ENCODE measurements at regions not wholly inside any gene's neighbourhood (a gene's known extent, or its start where the extent isn't known, plus 50 kb on each side); places are given as distances from the start of the nearest gene placed in this dataset.

DNA sequence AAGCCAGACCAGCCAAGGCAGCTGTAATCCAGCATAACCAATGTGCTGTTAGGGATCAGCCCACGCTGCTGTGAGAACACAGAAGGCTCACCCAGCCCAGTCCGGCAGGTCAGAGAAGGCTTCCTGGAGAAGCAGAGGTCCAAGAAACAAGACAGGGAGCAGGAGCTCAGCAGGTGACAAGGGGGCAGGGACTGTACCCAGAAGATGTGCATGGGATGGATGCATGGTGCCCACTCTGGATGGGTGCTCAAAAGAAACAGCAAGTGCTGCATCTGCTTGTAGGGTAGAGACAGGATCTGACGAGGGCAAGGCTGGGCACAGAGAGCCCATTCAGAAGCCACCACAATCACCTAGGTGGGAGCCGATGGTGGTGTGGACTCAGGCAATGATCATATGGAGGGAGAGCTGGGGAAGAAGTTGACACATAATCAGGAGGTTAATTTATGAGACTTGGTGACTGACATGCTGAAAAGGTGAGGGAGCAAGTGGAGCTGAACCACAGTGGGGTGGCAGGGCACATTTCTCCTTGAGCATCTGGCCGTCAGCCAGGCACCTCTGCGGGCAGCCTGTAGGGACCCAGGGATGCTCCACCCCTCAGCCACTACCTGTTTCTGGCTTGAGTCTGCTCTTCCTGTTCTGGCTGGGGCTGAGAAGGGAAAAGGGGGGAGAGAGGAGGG lies 102.3 kb upstream of the DRD2 start:
- peaks cover 2% of the 10 kb centered on the region for H3K27me3 Mint-ChIP-seq
- ChIA-PET CTCF (no interaction called here), POLR2A (interaction anchor here (1.4 to 2.2 kb wide), 2 partner anchors 8 to 10 kb away, joined by 4 to 7 read pairs; no protein-coding TSS in a partner anchor)
- H3K4me3 Mint-ChIP-seq: no peak overlapping the region
- H3K9me3 Mint-ChIP-seq: peaks cover 2% of the 10 kb centered on the region
- peaks cover 20% of the 10 kb centered on the region for H3K4me1 Mint-ChIP-seq
- H3K27ac Mint-ChIP-seq: peak overlapping the region; percentile 4
- H3K36me3 Mint-ChIP-seq (ENCODE audit: low read depth): peaks cover 2% of the 10 kb centered on the region
- peak; percentile 39 for DNase-seq

GRCh38 chr11:113574586-113574985 lies 99.4 kb upstream of the DRD2 start:
- H3K4me1 Mint-ChIP-seq: peaks cover 33% of the 10 kb centered on the region
- ChIA-PET CTCF (interaction anchor here (1.1 to 1.7 kb wide), 2 partner anchors 10 to 16 kb away, joined by 3 to 4 read pairs; no protein-coding TSS in a partner anchor), POLR2A (no interaction called here)
- peaks cover 2% of the 10 kb centered on the region for H3K36me3 Mint-ChIP-seq (ENCODE audit: low read depth)
- peaks cover 2% of the 10 kb centered on the region for H3K9me3 Mint-ChIP-seq
- no peak for DNase-seq
- no peak overlapping the region for H3K4me3 Mint-ChIP-seq
- no peak overlapping the region for H3K27ac Mint-ChIP-seq
- H3K27me3 Mint-ChIP-seq: peaks cover 8% of the 10 kb centered on the region

DNA sequence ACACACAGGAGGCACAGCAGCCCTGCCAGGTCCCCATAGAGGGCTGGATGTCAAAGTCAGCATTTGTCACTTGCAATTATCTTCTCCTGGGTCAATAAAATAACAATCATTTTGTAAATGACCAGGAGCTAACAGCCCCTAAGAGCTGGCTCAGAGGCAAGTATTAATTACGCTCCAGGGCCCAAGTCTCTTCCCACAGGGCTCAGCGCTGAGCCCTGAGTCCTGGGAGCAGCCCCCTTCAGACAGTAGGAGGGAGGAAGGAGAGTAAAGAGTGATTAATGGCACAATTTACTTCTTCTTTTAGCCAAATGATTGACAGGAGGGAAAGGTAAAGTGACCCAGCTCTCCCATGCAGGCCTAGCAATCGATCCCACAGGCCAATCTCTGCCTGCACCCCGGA lies 99.0 kb upstream of the DRD2 start:
- Mint-ChIP-seq H3K4me1 (peaks cover 32% of the 10 kb centered on the region), H3K4me3 (no peak overlapping the region), H3K9me3 (peaks cover 2% of the 10 kb centered on the region), H3K36me3 (ENCODE audit: low read depth) (peaks cover 2% of the 10 kb centered on the region), H3K27me3 (peaks cover 8% of the 10 kb centered on the region), H3K27ac (no peak overlapping the region)
- CTCF ChIA-PET: interaction anchor here (0.7 to 1.7 kb wide), 2 partner anchors 9 to 1765 kb away, joined by 3 read pairs; no protein-coding TSS in a partner anchor
- DNase-seq: no peak
- POLR2A ChIA-PET: no interaction called here

- Mint-ChIP-seq H3K36me3 (ENCODE audit: low read depth) (peaks cover 2% of the 10 kb centered on the region), H3K4me3 (no peak overlapping the region), H3K27ac (no peak overlapping the region), H3K9me3 (peaks cover 2% of the 10 kb centered on the region), H3K27me3 (peaks cover 10% of the 10 kb centered on the region), H3K4me1 (peaks cover 15% of the 10 kb centered on the region)
- ChIA-PET CTCF (interaction anchor here (1.2 kb wide), 1 partner anchor 157 kb away, joined by 3 read pairs; no protein-coding TSS in a partner anchor), POLR2A (no interaction called here)
- no peak for DNase-seq
Observed at GRCh38 chr11:113572136-113572735, 97.0 kb upstream of the DRD2 start.

GRCh38 chr11:113571531-113571930 lies 96.3 kb upstream of the DRD2 start:
- H3K4me1 Mint-ChIP-seq: peaks cover 12% of the 10 kb centered on the region
- ChIA-PET CTCF (interaction anchor here (1.2 kb wide), 1 partner anchor 158 kb away, joined by 3 read pairs; no protein-coding TSS in a partner anchor), POLR2A (no interaction called here)
- H3K27ac Mint-ChIP-seq: no peak overlapping the region
- no peak overlapping the region for H3K4me3 Mint-ChIP-seq
- no peak for DNase-seq
- H3K9me3 Mint-ChIP-seq: peaks cover 2% of the 10 kb centered on the region
- H3K27me3 Mint-ChIP-seq: peaks cover 12% of the 10 kb centered on the region
- H3K36me3 Mint-ChIP-seq (ENCODE audit: low read depth): peaks cover 2% of the 10 kb centered on the region

DNA sequence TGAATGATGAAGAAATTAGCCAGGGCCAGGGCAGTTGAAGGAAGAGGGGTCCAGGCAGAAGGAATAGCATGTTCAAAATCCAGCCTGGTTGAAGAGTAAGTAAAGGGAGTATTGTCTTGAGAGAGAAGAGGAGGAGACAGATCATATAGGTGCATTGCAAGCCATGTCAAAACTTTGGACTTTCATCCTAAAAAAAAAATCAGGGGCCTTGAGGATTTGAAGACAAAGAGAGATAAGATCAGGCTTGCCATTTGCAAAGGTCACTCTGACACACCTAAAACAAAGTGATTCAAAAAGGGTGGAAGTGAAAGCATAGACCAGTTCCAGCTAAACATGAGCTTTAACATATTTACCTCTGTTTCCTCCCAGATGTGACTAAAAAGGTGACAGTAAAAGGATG lies 95.7 kb upstream of the DRD2 start:
- Mint-ChIP-seq H3K9me3 (no peaks in the 10 kb centered on the region), H3K4me3 (no peak overlapping the region), H3K36me3 (ENCODE audit: low read depth) (no peaks in the 10 kb centered on the region), H3K27ac (no peak overlapping the region), H3K4me1 (peaks cover 12% of the 10 kb centered on the region), H3K27me3 (peaks cover 14% of the 10 kb centered on the region)
- ChIA-PET POLR2A (no interaction called here), CTCF (interaction anchor here (0.8 kb wide), 1 partner anchor 17 kb away, joined by 3 read pairs; no protein-coding TSS in a partner anchor)
- DNase-seq: no peak

DNA sequence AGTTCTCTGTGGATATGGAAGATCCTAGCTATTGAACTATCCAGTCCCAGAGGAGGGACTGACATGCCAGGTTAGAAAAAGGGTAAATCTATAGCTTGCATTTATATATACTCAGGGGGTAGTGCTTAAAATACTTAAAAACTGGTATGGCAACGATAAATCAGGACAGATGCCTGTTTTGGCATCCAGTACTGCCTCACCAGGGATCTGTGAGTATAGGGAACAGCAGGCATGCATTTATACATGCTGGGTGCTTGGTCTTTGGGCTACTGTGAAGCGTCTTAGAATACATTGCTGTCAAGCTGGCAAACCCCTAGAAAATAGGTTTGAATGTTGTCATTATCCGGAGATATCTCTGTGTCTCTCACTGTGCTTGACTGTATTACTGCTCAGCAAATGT lies 94.2 kb upstream of the DRD2 start:
- H3K27me3 Mint-ChIP-seq: peaks cover 18% of the 10 kb centered on the region
- H3K4me1 Mint-ChIP-seq: peaks cover 14% of the 10 kb centered on the region
- H3K4me3 Mint-ChIP-seq: no peak overlapping the region
- H3K27ac Mint-ChIP-seq: no peak overlapping the region
- H3K9me3 Mint-ChIP-seq: no peaks in the 10 kb centered on the region
- ChIA-PET CTCF (no interaction called here), POLR2A (interaction anchor here (1.1 kb wide), 1 partner anchor 9 kb away, joined by 4 read pairs; no protein-coding TSS in a partner anchor)
- DNase-seq: no peak
- no peaks in the 10 kb centered on the region for H3K36me3 Mint-ChIP-seq (ENCODE audit: low read depth)

GRCh38 chr11:113568566-113568965 lies 93.4 kb upstream of the DRD2 start:
- H3K9me3 Mint-ChIP-seq: no peaks in the 10 kb centered on the region
- H3K27me3 Mint-ChIP-seq: peaks cover 17% of the 10 kb centered on the region
- no peaks in the 10 kb centered on the region for H3K36me3 Mint-ChIP-seq (ENCODE audit: low read depth)
- CTCF ChIA-PET: no interaction called here
- POLR2A ChIA-PET: interaction anchor here (1.1 kb wide), 1 partner anchor 10 kb away, joined by 4 read pairs; no protein-coding TSS in a partner anchor
- H3K4me3 Mint-ChIP-seq: no peak overlapping the region
- H3K4me1 Mint-ChIP-seq: peaks cover 16% of the 10 kb centered on the region
- H3K27ac Mint-ChIP-seq: no peak overlapping the region
- no peak for DNase-seq

- DNase-seq: no peak
- Mint-ChIP-seq H3K27ac (no peak overlapping the region), H3K4me1 (peaks cover 21% of the 10 kb centered on the region), H3K36me3 (ENCODE audit: low read depth) (no peaks in the 10 kb centered on the region), H3K9me3 (no peaks in the 10 kb centered on the region), H3K4me3 (no peak overlapping the region), H3K27me3 (peaks cover 16% of the 10 kb centered on the region)
- ChIA-PET POLR2A (no interaction called here), CTCF (no interaction called here)
Observed at GRCh38 chr11:113567867-113568544, 92.8 kb upstream of the DRD2 start.

DNA sequence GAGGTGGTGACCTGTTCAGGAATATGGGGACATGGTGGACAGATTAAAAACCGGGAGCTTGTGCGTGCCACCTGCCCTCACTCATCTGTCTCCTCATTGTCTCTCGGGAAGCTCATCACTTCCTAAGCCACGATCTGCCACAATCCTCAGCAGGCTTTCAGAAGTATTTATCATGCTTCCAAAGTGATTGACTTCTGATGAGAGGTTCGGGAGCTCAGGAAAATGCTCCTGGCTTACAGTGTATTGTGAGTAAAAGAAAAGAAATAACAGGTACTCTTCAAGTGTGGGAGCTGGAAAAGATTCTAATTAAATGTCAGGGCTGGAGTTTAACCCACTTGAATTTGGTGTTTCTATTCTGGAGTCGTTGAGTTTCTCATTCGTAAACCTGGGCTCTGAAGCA lies 91.9 kb upstream of the DRD2 start:
- ChIA-PET POLR2A (no interaction called here), CTCF (no interaction called here)
- H3K9me3 Mint-ChIP-seq: no peaks in the 10 kb centered on the region
- H3K4me1 Mint-ChIP-seq: peaks cover 30% of the 10 kb centered on the region
- DNase-seq: no peak
- H3K36me3 Mint-ChIP-seq (ENCODE audit: low read depth): no peaks in the 10 kb centered on the region
- no peak overlapping the region for H3K27ac Mint-ChIP-seq
- peaks cover 13% of the 10 kb centered on the region for H3K27me3 Mint-ChIP-seq
- no peak overlapping the region for H3K4me3 Mint-ChIP-seq

DNA sequence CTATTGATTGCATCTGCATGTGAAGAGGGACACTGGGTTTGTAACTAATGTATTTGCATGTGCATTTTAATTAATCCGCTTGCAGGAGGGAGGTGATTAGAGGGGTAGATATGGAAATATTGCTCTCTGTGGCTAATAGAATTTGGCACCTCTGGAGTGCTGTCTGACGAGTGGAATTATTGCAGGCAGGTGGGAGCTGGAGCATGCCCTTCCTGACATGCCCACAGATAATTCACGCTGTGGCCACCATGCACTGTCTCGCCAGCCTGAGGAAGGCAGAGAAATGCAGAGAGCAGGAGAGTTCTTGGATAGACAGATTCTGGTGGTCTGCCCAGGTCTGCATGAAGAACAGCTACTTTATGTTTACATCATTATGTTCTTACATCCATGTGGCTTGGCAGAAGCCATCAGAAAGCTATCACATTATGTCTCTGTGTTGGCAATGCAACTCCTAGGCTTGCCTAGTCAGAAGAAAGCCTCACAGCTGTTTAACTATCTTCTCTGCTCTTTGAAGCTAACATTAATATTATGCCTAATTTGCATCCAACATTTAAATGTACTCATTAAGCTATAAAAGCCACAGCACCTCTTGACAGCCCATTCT lies 89.4 kb upstream of the DRD2 start:
- Mint-ChIP-seq H3K4me3 (no peak overlapping the region), H3K27ac (no peak overlapping the region), H3K27me3 (peaks cover 10% of the 10 kb centered on the region), H3K36me3 (ENCODE audit: low read depth) (no peaks in the 10 kb centered on the region), H3K9me3 (no peaks in the 10 kb centered on the region), H3K4me1 (peaks cover 26% of the 10 kb centered on the region)
- CTCF ChIA-PET: interaction anchor here (0.7 to 1.3 kb wide), 2 partner anchors 10 to 32 kb away, joined by 3 read pairs; no protein-coding TSS in a partner anchor
- POLR2A ChIA-PET: no interaction called here
- DNase-seq: no peak

GRCh38 chr11:113563766-113564526 lies 88.7 kb upstream of the DRD2 start:
- Mint-ChIP-seq H3K36me3 (ENCODE audit: low read depth) (no peaks in the 10 kb centered on the region), H3K27me3 (peaks cover 10% of the 10 kb centered on the region), H3K27ac (no peak overlapping the region), H3K9me3 (no peaks in the 10 kb centered on the region), H3K4me1 (peaks cover 26% of the 10 kb centered on the region), H3K4me3 (no peak overlapping the region)
- CTCF ChIA-PET: interaction anchor here (1.3 kb wide), 1 partner anchor 10 kb away, joined by 3 read pairs; no protein-coding TSS in a partner anchor
- no peak for DNase-seq
- POLR2A ChIA-PET: interaction anchor here (1.4 kb wide), 1 partner anchor 23 kb away, joined by 7 read pairs; no protein-coding TSS in a partner anchor

Data from activated CD4-positive, alpha-beta memory T cell treated with anti-CD3 and anti-CD28 coated beads, Interleukin-2, amount 10 ng/mL, durations not matched to agents 7 days and 5 days (primary cell).